B cell (primary cell): ENCODE measurements at regions not wholly inside any gene's neighbourhood (a gene's known extent, or its start where the extent isn't known, plus 50 kb on each side); places are given as distances from the start of the nearest gene placed in this dataset.

Experiments
- ATAC-seq: fragments of 200-7000 bp; cut with Tn5 transposase; one replicate; pipeline ENCODE4 v1.10.0; 2021; ENCODE audit warnings: low read depth, mild to moderate bottlenecking, moderate number of reproducible peaks, moderate library complexity
- CTCF ChIA-PET: fragments of 350-600 bp; sonication (Branson Sonifier 250); formaldehyde crosslinking; loops from one replicate; lab custom pipeline; 2021; ENCODE audit warnings: antibody characterized with exemption, inconsistent platforms; lab: Charles Lee
- POLR2A ChIA-PET: fragments of 350-600 bp; sonication (Branson Sonifier 250); formaldehyde crosslinking; loops from one replicate; lab custom pipeline; 2021; ENCODE audit warnings: antibody characterized with exemption; lab: Charles Lee
- DNase-seq: peaks from one replicate; pipeline ENCODE4 v3.0.0; 2013
- H2AFZ ChIP-seq: 2 replicates; pipeline ENCODE4 v1.6.1; 2012; ENCODE audit warnings: mild to moderate bottlenecking, low read depth, low read length; ENCODE audit not compliant: insufficient read depth, poor library complexity, severe bottlenecking
- H3K27ac ChIP-seq, 2 donors: 1 replicate in 1 of 2; 2 replicates in 1 of 2; pipeline ENCODE4 v1.5.1; 2012 to 2013; ENCODE audit warnings: low read length in 2 of 2, mild to moderate bottlenecking in 2 of 2, moderate library complexity in 1 of 2
- H3K27me3 ChIP-seq, 4 experiments: fragments of 200-600 bp in 1 of 4; sonication (generic) in 1 of 4; replicated peaks in 1 of 4; 1 replicate in 2 of 4; 2 replicates in 2 of 4; pipeline versions ENCODE4 v1.6.1 to v1.7.0; 2013 to 2016; ENCODE audit warnings: low read length in 3 of 4, mild to moderate bottlenecking in 2 of 4, mixed read lengths in 1 of 4, moderate library complexity in 1 of 4; ENCODE audit not compliant: insufficient read depth in 4 of 4, control insufficient read depth in 3 of 4; ENCODE audit errors: control extremely low read depth in 1 of 4
- H3K36me3 ChIP-seq, 2 experiments: replicated peaks in 1 of 2; 1 replicate in 1 of 2; 2 replicates in 1 of 2; pipeline versions ENCODE4 v1.6.1 to v1.7.1; 2013; ENCODE audit warnings: low read length in 1 of 2; ENCODE audit not compliant: insufficient read depth in 2 of 2, control insufficient read depth in 1 of 2; ENCODE audit errors: control extremely low read depth in 1 of 2, extremely low read depth in 1 of 2
- H3K4me1 ChIP-seq, 2 donors: fragments of 200-600 bp in 1 of 2; sonication (generic) in 1 of 2; 1 replicate in 1 of 2; 2 replicates in 1 of 2; pipeline versions ENCODE4 v1.5.1 to v1.6.1; 2013 to 2017; ENCODE audit warnings: low read length in 2 of 2; ENCODE audit not compliant: control insufficient read depth in 2 of 2, insufficient read depth in 2 of 2
- H3K4me2 ChIP-seq: replicated peaks from 2 replicates; pipeline ENCODE3; 2012; ENCODE audit warnings: mild to moderate bottlenecking, low read depth, low read length; ENCODE audit not compliant: poor library complexity, severe bottlenecking
- H3K4me3 ChIP-seq, 5 experiments: fragments of 200-600 bp in 1 of 5; sonication (generic) in 1 of 5; 1 replicate in 3 of 5; 2 replicates in 2 of 5; pipeline versions ENCODE4 v1.5.1 to v1.7.0; 2011 to 2016; ENCODE audit warnings: low read length in 4 of 5, mild to moderate bottlenecking in 4 of 5, low read depth in 2 of 5, control low read depth in 1 of 5, moderate library complexity in 1 of 5; ENCODE audit not compliant: insufficient read depth in 1 of 5; ENCODE audit errors: control extremely low read depth in 1 of 5, extremely low read depth in 1 of 5
- H3K79me2 ChIP-seq: fragments of 200-600 bp; sonication (generic); one replicate; pipeline ENCODE4 v1.6.0; 2016; ENCODE audit warnings: low read length; ENCODE audit not compliant: control insufficient read depth, insufficient read depth
- H3K9ac ChIP-seq: fragments of 200-600 bp; sonication (generic); 2 replicates; pipeline ENCODE4 v1.6.1; 2017; ENCODE audit warnings: mild to moderate bottlenecking, low read length, moderate library complexity
- H3K9me3 ChIP-seq, 3 donors: one replicate each; pipeline versions ENCODE4 v1.6.1 to v1.7.1; 2013; ENCODE audit warnings: low read length in 2 of 3; ENCODE audit not compliant: control insufficient read depth in 2 of 3, insufficient read depth in 1 of 3; ENCODE audit errors: control extremely low read depth in 1 of 3
- H4K20me1 ChIP-seq: 2 replicates; pipeline ENCODE4 v1.6.0; 2012; ENCODE audit warnings: mild to moderate bottlenecking, low read length; ENCODE audit not compliant: insufficient read depth, control insufficient read depth, poor library complexity, severe bottlenecking
- H3K27ac Mint-ChIP-seq: one replicate; pipeline ENCODE4 v1.8.0; 2021; ENCODE audit warnings: mixed read lengths
- H3K27me3 Mint-ChIP-seq: one replicate; pipeline ENCODE4 v1.8.0; 2021; ENCODE audit warnings: mixed read lengths
- H3K4me1 Mint-ChIP-seq: one replicate; pipeline ENCODE4 v1.8.0; 2021; ENCODE audit warnings: mixed read lengths
- H3K4me3 Mint-ChIP-seq: one replicate; pipeline ENCODE4 v1.8.0; 2021; ENCODE audit warnings: mixed read lengths
- H3K9me3 Mint-ChIP-seq: one replicate; pipeline ENCODE4 v1.8.0; 2022; ENCODE audit warnings: mixed read lengths; ENCODE audit not compliant: insufficient read depth
- EZH2 ChIP-seq: IDR thresholded peaks from 2 replicates; pipeline ENCODE4 v1.6.1; 2012; ENCODE audit warnings: borderline replicate concordance, low read depth, mild to moderate bottlenecking, moderate library complexity, low read length; ENCODE audit not compliant: insufficient read depth, poor library complexity, severe bottlenecking
- WGBS: methylation state at CpG from one replicate; pipeline ENCODE4 v1.1.5; 2013; ENCODE audit warnings: missing lambda C conversion rate; ENCODE audit not compliant: insufficient coverage; 5-methylcytosine and 5-hydroxymethylcytosine counted together
- intact Hi-C: fragments of 100-400 bp; cut with micrococcal nuclease; formaldehyde crosslinking; loops from one replicate; pipeline ENCODE4 v1.10.0; 2022
- TF ChIP-seq, protein P1 (sequence below): fragments of 200-600 bp; IDR thresholded peaks from one replicate; pipeline ENCODE4 v1.8.0; 2022; ENCODE audit warnings: antibody characterized with exemption, mild to moderate bottlenecking

DNA sequence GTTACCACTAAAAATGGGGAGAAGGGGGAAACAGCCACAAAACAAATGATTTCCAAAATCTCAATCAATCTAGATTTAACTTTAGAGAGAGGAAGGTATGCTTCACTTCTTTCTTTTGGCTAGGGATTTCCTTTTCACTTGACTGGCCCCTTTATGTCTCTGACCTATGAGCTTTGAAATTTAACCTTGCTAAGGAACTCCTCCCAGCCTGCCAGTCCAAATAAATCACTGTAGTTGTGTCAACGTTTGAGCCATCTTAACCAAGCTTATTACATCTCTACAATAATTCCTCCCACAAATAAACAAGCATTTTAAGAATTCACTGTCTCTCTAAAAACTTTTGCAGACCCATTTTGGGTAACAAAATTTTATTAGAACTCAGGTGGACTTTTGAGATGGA is 315.5 kb upstream of the CELF2 start:
- no peaks in the 10 kb centered on the region for H3K4me1 ChIP-seq
- no peak overlapping the region for H3K27ac ChIP-seq
- H3K36me3 ChIP-seq = no peaks in the 10 kb centered on the region
- no peaks in the 10 kb centered on the region for H3K9me3 ChIP-seq
- no peaks in the 10 kb centered on the region for H4K20me1 ChIP-seq
- TF ChIP-seq, protein P1, sequence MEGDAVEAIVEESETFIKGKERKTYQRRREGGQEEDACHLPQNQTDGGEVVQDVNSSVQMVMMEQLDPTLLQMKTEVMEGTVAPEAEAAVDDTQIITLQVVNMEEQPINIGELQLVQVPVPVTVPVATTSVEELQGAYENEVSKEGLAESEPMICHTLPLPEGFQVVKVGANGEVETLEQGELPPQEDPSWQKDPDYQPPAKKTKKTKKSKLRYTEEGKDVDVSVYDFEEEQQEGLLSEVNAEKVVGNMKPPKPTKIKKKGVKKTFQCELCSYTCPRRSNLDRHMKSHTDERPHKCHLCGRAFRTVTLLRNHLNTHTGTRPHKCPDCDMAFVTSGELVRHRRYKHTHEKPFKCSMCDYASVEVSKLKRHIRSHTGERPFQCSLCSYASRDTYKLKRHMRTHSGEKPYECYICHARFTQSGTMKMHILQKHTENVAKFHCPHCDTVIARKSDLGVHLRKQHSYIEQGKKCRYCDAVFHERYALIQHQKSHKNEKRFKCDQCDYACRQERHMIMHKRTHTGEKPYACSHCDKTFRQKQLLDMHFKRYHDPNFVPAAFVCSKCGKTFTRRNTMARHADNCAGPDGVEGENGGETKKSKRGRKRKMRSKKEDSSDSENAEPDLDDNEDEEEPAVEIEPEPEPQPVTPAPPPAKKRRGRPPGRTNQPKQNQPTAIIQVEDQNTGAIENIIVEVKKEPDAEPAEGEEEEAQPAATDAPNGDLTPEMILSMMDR = no peak
- H3K9me3 Mint-ChIP-seq = no peaks in the 10 kb centered on the region
- no peak overlapping the region for H2AFZ ChIP-seq
- no peaks in the 10 kb centered on the region for H3K27me3 Mint-ChIP-seq
- H3K4me3 ChIP-seq = no peak overlapping the region
- no peak overlapping the region for H3K4me2 ChIP-seq
- WGBS = no CpG with 5 or more reads among the region's 1 CpG
- H3K27me3 ChIP-seq = peaks cover 0 to 2% (median 0%) of the 10 kb centered on the region in 4 experiments
- H3K27ac Mint-ChIP-seq = no peak overlapping the region
- intact Hi-C loops = no loop called here
- ChIA-PET POLR2A (no interaction called here), CTCF (no interaction called here)
- peaks cover 6% of the 10 kb centered on the region for H3K4me1 Mint-ChIP-seq
- DNase-seq (no peak), ATAC-seq (no peak)
- H3K4me3 Mint-ChIP-seq = no peak overlapping the region
- no peak overlapping the region for H3K9ac ChIP-seq
- no peaks in the 10 kb centered on the region for H3K79me2 ChIP-seq

DNA sequence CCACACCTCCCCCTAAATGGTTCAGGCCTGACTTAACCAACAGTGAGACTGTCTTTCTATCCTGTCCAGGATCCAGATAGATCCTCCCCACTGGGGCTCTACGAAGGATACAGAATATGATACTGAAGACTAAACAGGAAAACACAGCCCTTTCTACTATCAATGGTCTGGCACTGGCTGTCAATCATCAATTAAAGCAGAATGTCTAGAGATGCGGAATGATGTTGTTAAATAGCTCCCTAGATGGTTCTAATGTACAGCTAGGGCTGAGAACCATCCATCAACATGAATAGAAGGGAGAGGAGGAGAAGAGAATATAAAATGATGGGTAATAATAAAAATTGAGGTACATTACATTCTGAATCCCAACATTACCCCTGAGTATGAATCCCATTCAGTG is 314.3 kb upstream of the CELF2 start:
- H3K27ac Mint-ChIP-seq = no peak overlapping the region
- POLR2A ChIA-PET = no interaction called here

More for the DNA sequence above, 314.3 kb upstream of the CELF2 start:
- no peak for TF ChIP-seq EZH2
- TF ChIP-seq, protein P1 = no peak
- no peak overlapping the region for H3K4me3 ChIP-seq
- DNase-seq (no peak), ATAC-seq (no peak)
- H3K9ac ChIP-seq = no peak overlapping the region
- no peaks in the 10 kb centered on the region for H3K9me3 Mint-ChIP-seq
- WGBS = no CpG with 5 or more reads among the region's 2 CpGs
- no peaks in the 10 kb centered on the region for H3K36me3 ChIP-seq
- H3K79me2 ChIP-seq = no peaks in the 10 kb centered on the region
- no peaks in the 10 kb centered on the region for H3K27me3 ChIP-seq
- no peak overlapping the region for H3K4me3 Mint-ChIP-seq
- CTCF ChIA-PET = no interaction called here
- no peaks in the 10 kb centered on the region for H3K27me3 Mint-ChIP-seq
- H2AFZ ChIP-seq = no peak overlapping the region
- H3K9me3 ChIP-seq = no peaks in the 10 kb centered on the region
- peaks cover 6% of the 10 kb centered on the region for H3K4me1 Mint-ChIP-seq
- H3K4me2 ChIP-seq = no peak overlapping the region
- H3K4me1 ChIP-seq = no peaks in the 10 kb centered on the region
- H3K27ac ChIP-seq = no peak overlapping the region
- H4K20me1 ChIP-seq = no peaks in the 10 kb centered on the region
- intact Hi-C loops = no loop called here
